ENCODE measurements at regions not wholly inside any gene's neighbourhood (a gene's known extent, or its start where the extent isn't known, plus 50 kb on each side); places are given as distances from the start of the nearest gene placed in this dataset.

GRCh38 chr14:97215263-97215969 lies 418.2 kb downstream of the VRK1 start:
- DNase-seq, result no peak

GRCh38 chr14:97217111-97217885 lies 420.1 kb downstream of the VRK1 start:
- DNase-seq, result no peak

DNA sequence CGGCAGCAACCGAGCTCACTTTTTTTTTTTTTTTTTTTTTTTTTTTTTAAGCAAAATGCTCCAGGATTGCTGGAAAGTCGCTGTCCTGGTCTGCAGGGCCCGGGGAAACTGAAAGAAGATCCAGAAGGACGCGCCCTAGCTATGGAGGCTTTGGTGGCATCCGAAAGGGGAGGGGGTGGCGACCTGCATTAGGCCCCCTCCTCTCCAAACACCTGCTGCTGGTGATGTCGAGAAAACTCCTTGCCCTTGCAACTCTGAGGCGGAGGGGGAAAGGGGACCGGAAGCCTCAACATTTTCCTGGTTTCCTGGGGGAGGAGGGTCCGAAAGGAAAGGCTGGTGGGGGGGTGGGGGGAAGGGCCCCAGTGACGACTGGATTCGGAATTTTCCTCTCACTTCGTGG lies 421.1 kb downstream of the VRK1 start:
- DNase-seq, result no peak

DNA sequence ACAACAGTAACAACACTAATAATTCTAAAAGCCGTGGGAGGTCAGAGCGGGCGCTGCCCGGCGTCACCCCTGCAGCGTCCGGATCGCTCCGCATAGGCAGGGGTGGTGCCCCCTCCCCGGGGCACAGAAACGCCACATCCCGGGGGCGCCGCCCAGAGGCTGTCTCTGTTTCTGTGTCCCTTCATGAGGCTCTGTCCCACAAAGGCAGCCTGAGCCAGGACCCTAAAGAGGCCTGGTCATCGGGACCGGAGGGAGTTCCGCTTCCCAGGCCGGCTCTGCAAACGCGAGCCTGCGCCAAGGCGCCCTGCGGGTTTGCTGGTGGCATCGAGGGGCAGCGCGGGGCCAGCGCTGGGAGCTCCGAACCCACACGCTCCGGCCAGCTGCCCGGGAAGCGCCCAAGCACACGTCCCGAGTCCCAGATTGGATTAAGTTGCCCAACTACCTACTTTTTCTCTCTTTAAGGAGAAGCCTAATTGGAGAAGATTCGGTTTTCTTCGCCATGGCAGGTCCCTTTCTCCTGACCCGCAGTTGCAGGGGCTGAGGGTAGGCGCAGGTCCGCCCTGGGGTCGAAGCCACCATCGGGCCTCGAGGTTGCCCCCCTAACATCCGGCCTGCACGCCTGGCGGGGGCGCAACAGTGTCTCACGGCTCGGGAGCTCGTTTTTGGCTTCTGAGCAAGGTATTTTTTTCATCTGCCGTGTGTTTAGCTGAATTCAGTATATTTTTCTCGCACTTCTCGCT lies 421.7 kb downstream of the VRK1 start:
- DNase-seq, result peak; percentile 27

- DNase-seq, result peak; percentile 10
Measured at GRCh38 chr14:97219431-97220017, 422.3 kb downstream of the VRK1 start.

GRCh38 chr14:97221572-97222285 lies 424.5 kb downstream of the VRK1 start:
- no peak for DNase-seq

DNA sequence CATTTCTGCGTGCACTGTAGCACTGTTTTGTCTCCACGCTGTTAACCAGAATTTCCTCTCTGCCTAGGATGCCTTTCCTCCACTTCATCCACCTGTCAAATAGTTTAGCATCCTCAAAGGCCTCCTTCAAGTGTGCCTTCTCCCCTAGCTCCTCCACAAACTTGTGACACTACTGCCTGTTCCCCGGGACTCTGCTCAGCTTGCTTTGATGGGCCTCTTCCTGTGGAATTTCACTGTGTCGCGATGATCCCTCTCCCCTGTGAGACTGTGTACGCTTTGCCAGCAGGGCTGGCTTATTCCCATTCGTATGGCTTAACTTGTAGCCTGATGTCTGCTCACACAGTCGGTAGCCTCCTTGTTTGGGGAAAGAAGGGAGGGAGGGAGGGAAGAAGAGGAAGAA lies 426.8 kb downstream of the VRK1 start:
- DNase-seq, result no peak

GRCh38 chr14:97230051-97230450 lies 432.9 kb downstream of the VRK1 start:
- DNase-seq, result no peak

DNA sequence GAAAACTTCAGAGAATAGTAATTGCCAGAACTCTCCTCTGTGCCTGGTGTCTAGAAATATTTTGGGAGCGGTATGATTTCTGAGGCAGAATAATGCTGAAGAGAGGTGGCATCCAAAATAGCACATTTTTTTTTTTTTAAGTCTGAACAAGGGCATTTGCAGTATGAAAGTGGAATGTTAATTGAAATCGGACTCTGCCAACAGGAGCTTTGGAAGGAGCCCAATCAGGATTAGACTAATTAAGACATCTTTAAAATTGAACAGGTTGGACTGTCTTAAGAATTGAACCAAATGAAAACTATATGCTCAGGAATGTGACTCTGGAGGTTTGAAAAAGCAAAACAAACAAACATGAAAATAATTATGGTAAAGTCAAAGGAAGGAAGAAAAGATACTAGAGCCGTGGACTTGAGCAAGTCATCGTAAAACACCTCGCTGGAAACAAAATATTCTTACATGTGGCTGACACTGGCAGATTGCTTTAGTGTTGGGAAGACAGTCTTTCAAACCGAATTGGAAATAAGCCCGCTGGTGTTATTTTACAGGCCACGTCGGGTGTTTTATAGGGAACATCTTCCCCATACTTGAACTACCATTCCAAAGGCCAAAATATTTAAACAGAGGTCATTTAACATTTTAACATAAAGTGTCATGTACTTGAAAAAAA lies 436.3 kb downstream of the VRK1 start:
- no peak for DNase-seq

GRCh38 chr14:97246648-97247047 lies 449.5 kb downstream of the VRK1 start:
- DNase-seq, result no peak

GRCh38 chr14:97248973-97249372 lies 451.8 kb downstream of the VRK1 start:
- no peak for DNase-seq

DNA sequence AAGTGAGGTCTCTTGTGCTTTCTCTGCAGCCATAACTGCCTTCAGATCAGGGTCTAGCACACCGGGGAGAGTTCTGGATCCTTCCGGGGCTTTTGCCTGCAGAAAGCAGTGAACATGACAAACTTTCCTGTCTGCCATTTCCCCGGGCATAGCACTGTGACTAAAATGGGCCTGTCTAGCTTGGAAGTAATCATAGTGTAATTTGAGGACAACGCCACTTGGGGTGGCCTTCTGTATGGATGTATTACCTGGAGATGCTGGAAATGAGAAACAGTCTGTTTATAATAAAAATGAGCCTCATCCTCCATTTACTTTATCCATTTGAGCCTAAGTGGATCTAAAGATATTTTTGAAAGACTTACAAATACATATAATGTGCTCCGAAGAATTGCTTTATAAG lies 453.7 kb downstream of the VRK1 start:
- DNase-seq, result no peak

DNA sequence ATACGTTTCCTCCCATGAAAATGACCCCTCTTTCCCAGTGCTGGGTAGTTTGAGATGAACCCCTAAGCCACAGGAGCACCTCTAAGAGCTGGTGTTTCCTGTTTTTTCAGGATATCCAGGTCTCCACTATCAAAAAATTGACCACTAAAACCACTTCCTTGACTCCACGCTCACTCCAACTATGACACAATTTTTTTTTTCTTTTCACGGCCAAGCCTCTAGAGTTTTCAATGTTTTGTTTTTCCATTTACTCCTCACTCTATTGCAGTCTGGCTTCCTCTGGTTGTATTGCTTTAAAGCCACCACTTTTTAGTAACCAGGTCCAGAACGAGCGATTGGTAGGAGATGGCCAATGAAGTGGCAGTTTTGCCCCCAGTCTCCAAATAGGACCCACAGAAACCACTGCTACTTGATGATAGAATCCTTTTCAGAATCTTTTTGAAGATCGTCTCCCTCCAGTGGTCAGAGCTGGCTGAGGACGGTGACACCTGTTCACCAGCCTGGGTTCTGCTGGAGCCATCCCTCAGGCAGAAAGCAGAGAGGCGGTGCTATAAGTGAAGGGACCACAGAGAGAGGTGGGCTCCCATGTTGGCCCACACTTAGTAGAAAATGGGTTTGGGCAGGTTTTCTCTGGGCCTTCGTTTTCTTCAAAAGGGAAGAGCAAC lies 454.4 kb downstream of the VRK1 start:
- DNase-seq, result no peak

GRCh38 chr14:97253756-97254155 lies 456.6 kb downstream of the VRK1 start:
- DNase-seq, result no peak

DNA sequence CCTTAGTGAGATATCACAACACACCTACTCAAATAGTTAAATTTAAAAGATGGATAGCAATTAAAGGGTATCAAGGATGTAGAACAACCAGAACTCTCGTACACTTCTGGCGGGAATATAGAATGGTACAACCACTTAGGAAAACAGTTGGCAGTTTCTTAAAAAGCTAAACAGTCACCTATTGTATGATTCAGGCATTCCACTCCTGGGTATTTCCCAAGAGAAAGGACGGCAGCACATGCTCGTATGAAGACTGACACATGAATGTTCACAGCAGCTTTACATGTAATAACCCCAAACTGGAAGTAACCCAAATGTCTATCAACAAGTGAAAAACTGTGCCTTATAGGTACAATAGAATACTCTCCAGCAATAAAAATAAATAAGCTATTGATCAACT lies 465.2 kb downstream of the VRK1 start:
- DNase-seq, result no peak

DNA sequence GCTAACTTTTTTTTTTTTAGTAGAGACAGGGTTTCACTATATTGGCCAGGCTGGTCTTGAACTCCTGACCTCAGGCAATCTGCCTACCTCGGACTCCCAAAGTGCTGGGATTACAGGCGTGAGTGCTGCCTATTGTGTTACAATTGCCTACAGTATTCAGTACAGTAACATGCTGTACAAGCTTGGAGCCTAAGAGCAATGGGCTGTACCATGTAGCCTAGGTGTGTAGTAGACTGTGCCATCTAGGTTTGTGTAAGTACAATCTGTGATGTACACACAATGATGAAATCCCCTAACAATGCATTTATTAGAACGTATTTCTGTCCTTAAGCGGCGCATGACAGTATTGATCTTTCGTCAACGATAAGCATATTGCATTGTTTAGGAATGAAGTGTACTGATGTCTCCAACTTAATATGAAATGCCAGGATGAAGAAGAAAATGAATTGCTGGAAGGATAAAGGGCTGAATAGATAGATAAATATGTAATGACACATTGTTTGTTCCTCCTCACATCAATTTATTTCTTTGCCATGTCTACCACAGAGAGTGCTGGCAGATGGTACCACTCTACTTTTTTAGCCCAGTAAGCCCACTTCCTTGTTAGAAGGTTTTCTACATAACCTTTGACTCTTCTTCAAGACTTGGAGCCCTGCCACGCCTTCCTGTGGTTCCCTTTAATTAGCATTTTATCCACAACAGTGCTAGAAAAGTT lies 467.5 kb downstream of the VRK1 start:
- no peak for DNase-seq

DNA sequence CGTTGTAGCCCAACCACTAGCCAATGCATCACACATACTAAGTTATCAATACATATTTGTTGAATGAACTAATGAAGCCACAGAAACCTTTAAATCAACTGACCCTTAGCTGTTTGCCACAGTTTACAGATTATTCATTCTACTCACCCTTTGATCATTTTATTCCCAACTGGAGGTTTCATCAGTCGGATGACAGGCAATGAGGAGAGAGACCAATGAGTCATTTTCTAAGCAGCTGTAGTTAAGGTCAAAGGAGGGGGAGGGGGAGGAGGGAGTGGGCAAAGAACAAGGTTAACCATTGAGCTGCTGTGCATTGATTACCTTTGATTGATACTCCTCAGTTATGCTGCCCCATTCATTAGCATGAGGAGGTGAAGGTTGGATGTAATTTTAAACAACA lies 469.5 kb downstream of the VRK1 start:
- DNase-seq, result no peak

DNA sequence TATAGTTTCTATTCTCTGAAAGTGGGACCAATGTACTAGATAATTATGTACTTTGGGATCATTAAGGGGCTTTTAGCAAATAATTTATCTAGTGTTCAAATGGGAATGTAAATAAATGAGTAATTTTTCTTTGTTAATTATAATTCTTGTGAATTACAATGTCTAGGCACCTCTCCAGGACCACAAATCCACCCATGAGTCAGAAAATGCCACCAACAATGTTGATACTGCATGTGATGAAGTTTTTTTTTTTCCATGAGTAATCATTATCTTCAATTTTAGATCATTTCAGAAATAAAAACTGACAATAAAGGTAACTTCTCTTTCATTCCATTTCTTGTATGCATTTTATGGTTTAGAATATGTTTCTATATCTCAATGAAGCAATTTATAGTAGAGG lies 470.3 kb downstream of the VRK1 start:
- DNase-seq, result no peak

DNA sequence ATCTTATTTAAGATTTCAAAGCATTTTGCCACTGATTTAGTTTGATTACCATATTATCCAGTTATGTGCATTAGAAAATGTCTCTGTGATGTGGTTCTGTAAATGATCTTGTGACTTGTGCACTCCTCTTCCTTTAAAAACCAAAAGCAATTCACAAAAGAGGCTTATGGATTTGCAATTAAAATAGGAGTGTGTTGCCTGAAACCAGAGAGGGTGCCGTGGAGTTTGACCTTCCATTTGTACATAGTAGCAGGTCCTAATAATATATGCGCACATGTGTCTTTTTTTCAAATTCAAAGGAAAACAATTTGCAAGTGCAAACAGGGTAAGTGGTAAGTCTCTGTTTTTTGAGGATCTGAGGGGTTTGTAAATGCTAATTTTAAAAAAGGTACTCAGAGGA lies 470.9 kb downstream of the VRK1 start:
- no peak for DNase-seq

GRCh38 chr14:97270308-97270707 lies 473.1 kb downstream of the VRK1 start:
- no peak for DNase-seq

DNA sequence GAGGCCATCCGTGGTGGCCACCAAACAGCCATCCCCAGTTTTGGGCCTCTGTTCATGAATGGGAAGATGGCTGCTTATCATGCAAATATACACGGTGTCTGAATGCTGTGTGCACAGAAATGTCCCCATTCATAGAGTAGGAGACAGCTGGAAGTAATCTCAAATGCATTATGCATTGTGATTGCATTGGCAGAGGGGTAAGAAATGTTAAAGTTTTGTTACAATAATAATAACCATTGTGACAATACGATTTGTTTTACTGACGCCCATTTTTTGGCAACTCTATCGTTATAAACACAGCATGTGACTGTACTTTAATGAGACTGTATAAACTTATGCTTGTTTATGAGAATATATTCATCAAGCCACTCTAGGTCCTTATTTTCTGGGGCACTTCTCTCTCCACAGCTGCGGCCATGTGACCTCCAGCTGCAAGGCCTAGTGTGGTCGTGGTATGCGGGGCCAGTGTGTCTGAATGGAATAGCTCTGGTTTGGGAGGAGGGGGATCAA lies 474.3 kb downstream of the VRK1 start:
- DNase-seq, result no peak

Measured in CD4-positive, alpha-beta T cell treated with Interleukin-10 for 1 hour (primary cell).